ENCODE measurements at regions not wholly inside any gene's neighbourhood (a gene's known extent, or its start where the extent isn't known, plus 50 kb on each side); places are given as distances from the start of the nearest gene placed in this dataset.
A peak's percentile ranks its signal among the peaks of the same experiment; 100 is the strongest.

DNA sequence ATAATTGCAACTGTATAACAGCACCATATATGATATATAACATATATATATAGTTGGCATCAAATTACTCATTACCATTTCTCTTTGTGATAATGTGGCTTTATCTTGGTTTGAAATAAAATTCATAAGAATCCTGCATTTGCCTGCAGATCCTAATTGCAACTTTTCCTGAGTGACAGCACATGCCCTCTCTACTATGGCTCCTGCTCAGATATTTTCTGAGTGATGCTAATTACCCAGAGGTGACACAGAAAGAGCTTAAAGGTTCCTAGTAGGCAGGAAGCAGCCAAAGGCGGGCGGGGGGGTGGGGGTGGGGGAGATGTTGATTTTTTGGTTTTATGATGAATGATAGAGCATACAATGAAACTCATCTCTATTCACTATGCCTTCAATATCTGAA, 370.6 kb downstream of the MFSD1 start:
- H3K36me3 ChIP-seq (ENCODE audit: control insufficient read depth, insufficient read depth, low read length), result no peaks in the 10 kb centered on the region
- H3K4me3 ChIP-seq (replicated peaks in 1 of 4; ENCODE audit: control extremely low read depth in 1 of 4, insufficient read depth in 1 of 4, low read depth in 3 of 4, low read length in 4 of 4), result no peak overlapping the region
- peaks cover 7% of the 10 kb centered on the region for H3K4me1 ChIP-seq (ENCODE audit: control insufficient read depth, extremely low read depth, insufficient read depth, low read length)
- no peaks in the 10 kb centered on the region for H3K27me3 ChIP-seq (ENCODE audit: control insufficient read depth, insufficient read depth, low read length)
- H3K27ac ChIP-seq (ENCODE audit: insufficient read depth, low read length), result no peak overlapping the region
- TF ChIP-seq EZH2 (IDR thresholded peaks at IDR 0.05; ENCODE audit: low read length, missing control alignments), result no peak
- TF ChIP-seq, protein P1, sequence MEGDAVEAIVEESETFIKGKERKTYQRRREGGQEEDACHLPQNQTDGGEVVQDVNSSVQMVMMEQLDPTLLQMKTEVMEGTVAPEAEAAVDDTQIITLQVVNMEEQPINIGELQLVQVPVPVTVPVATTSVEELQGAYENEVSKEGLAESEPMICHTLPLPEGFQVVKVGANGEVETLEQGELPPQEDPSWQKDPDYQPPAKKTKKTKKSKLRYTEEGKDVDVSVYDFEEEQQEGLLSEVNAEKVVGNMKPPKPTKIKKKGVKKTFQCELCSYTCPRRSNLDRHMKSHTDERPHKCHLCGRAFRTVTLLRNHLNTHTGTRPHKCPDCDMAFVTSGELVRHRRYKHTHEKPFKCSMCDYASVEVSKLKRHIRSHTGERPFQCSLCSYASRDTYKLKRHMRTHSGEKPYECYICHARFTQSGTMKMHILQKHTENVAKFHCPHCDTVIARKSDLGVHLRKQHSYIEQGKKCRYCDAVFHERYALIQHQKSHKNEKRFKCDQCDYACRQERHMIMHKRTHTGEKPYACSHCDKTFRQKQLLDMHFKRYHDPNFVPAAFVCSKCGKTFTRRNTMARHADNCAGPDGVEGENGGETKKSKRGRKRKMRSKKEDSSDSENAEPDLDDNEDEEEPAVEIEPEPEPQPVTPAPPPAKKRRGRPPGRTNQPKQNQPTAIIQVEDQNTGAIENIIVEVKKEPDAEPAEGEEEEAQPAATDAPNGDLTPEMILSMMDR (conservative IDR thresholded peaks at IDR 0.05 in 1 of 2, IDR thresholded peaks at IDR 0.05 in 1 of 2; ENCODE audit: low read depth in 1 of 2, low read length in 2 of 2), result no peak
- no peaks in the 10 kb centered on the region for H3K79me2 ChIP-seq (ENCODE audit: control insufficient read depth, insufficient read depth, low read length)
- H2AFZ ChIP-seq (ENCODE audit: low read length), result no peak overlapping the region
- H3K9ac ChIP-seq (ENCODE audit: insufficient read depth, low read length), result no peak overlapping the region
- no peak for DNase-seq (ENCODE audit: low read depth in 2 of 2)
- H3K9me3 ChIP-seq (ENCODE audit: control insufficient read depth, insufficient read depth, low read depth, low read length), result no peaks in the 10 kb centered on the region
- H3K4me2 ChIP-seq (ENCODE audit: extremely low read depth, insufficient read depth, low read length), result no peak overlapping the region
- no peaks in the 10 kb centered on the region for H4K20me1 ChIP-seq (ENCODE audit: control insufficient read depth, extremely low read depth, insufficient read depth, low read length)

DNA sequence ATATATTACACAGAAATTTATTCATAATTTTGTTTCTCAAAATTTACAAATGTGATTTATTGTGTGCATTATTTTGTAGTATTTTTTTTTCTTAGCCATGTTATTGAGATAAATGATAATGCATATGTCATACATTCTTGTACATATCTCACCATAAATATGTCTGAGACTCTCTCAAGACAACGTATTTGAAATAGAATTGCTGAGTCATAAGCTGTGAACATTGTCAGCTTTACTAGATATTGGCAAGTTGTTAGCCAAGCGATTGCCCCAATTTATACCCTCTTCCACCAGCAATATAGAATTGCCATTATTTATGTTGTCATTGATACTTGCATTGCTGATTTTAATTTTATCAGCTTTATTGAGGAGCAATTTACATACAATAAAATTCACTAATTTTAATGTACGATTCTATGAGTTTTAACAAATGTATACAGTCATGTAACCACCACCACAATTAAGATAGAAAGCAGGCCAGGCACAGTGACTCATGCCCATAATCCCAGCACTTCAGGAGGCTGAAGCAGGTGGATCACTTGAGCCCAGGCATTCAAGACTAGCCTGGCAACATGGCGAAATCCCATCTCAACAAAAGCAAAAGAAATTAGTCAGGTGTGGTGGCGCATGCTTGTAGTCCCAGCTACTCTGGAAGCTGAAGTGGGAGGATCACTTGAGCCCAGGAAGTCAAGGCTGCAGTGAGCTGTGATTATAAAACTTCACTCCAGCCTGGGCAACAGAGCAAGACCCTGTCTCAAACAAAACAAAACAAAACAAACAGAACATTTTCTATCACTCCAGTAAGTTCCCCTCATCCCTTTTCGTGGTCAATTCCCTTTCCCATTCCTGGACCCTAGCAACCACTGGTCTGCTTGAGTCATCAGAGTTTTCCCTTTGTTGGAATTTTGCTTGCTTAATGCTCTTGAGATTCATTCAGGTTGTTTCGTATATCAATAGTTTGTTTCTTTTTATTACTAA, 373.1 kb downstream of the MFSD1 start:
- peak in 1 of 2 donors; percentile 56 for DNase-seq (ENCODE audit: low read depth in 2 of 2)
- H3K4me2 ChIP-seq (ENCODE audit: extremely low read depth, insufficient read depth, low read length), result no peak overlapping the region
- no peak for TF ChIP-seq EZH2 (IDR thresholded peaks at IDR 0.05; ENCODE audit: low read length, missing control alignments)
- TF ChIP-seq, protein P1 (conservative IDR thresholded peaks at IDR 0.05 in 1 of 2, IDR thresholded peaks at IDR 0.05 in 1 of 2; ENCODE audit: low read depth in 1 of 2, low read length in 2 of 2), result no peak
- H3K27ac ChIP-seq (ENCODE audit: insufficient read depth, low read length), result no peak overlapping the region
- H2AFZ ChIP-seq (ENCODE audit: low read length), result no peak overlapping the region
- H3K27me3 ChIP-seq (ENCODE audit: control insufficient read depth, insufficient read depth, low read length), result no peaks in the 10 kb centered on the region
- peaks cover 4% of the 10 kb centered on the region for H3K4me1 ChIP-seq (ENCODE audit: control insufficient read depth, extremely low read depth, insufficient read depth, low read length)
- H4K20me1 ChIP-seq (ENCODE audit: control insufficient read depth, extremely low read depth, insufficient read depth, low read length), result no peaks in the 10 kb centered on the region
- H3K4me3 ChIP-seq (replicated peaks in 1 of 4; ENCODE audit: control extremely low read depth in 1 of 4, insufficient read depth in 1 of 4, low read depth in 3 of 4, low read length in 4 of 4), result no peak overlapping the region
- H3K9ac ChIP-seq (ENCODE audit: insufficient read depth, low read length), result no peak overlapping the region
- no peaks in the 10 kb centered on the region for H3K9me3 ChIP-seq (ENCODE audit: control insufficient read depth, insufficient read depth, low read depth, low read length)
- H3K36me3 ChIP-seq (ENCODE audit: control insufficient read depth, insufficient read depth, low read length), result no peaks in the 10 kb centered on the region
- H3K79me2 ChIP-seq (ENCODE audit: control insufficient read depth, insufficient read depth, low read length), result no peaks in the 10 kb centered on the region

DNA sequence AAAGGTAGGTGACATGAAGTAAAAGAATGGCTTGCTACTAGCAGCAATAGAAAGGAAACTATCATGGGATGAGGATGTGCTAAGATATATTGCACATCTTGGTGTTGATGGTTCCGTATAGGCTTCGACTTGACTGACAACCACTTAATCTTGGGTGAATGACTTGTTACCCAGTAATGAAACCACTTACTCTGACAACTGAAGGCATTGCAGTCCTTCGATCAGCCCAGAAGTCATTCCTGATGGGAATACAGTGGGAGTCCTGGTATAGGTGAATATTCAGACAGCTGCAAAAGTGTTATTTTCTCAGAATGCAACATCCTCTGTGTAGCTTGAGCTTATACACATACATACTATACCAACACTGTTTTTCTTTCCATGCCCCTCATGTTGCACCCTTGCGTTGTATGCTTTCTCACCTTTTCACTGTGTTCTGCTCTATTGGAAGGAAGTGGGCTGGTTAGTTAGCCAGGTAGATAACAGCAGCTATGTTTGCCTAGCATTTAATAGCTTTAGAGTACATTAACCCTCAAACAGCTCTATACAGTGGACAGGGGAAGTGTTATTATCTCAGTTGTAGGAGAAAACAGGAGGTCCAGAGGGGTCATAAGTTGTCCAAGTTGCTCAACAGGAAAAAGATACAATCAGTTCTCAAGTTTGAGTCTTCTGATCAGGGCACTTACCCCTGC, 376.5 kb downstream of the MFSD1 start:
- Histone ChIP-seq H3K27me3 (ENCODE audit: control insufficient read depth, insufficient read depth, low read length) (no peaks in the 10 kb centered on the region), H3K4me1 (ENCODE audit: control insufficient read depth, extremely low read depth, insufficient read depth, low read length) (no peaks in the 10 kb centered on the region), H4K20me1 (ENCODE audit: control insufficient read depth, extremely low read depth, insufficient read depth, low read length) (no peaks in the 10 kb centered on the region), H2AFZ (ENCODE audit: low read length) (no peak overlapping the region), H3K4me2 (ENCODE audit: extremely low read depth, insufficient read depth, low read length) (no peak overlapping the region), H3K4me3 (replicated peaks in 1 of 4; ENCODE audit: control extremely low read depth in 1 of 4, insufficient read depth in 1 of 4, low read depth in 3 of 4, low read length in 4 of 4) (no peak overlapping the region), H3K79me2 (ENCODE audit: control insufficient read depth, insufficient read depth, low read length) (no peaks in the 10 kb centered on the region), H3K36me3 (ENCODE audit: control insufficient read depth, insufficient read depth, low read length) (no peaks in the 10 kb centered on the region), H3K27ac (ENCODE audit: insufficient read depth, low read length) (no peak overlapping the region), H3K9me3 (ENCODE audit: control insufficient read depth, insufficient read depth, low read depth, low read length) (no peaks in the 10 kb centered on the region), H3K9ac (ENCODE audit: insufficient read depth, low read length) (no peak overlapping the region)
- DNase-seq (ENCODE audit: low read depth in 2 of 2), result no peak
- TF ChIP-seq, protein P1 (conservative IDR thresholded peaks at IDR 0.05 in 1 of 2, IDR thresholded peaks at IDR 0.05 in 1 of 2; ENCODE audit: low read depth in 1 of 2, low read length in 2 of 2), result no peak
- TF ChIP-seq EZH2 (IDR thresholded peaks at IDR 0.05; ENCODE audit: low read length, missing control alignments), result no peak
